NCI-H526 (cell line): ENCODE measurements at regions not wholly inside any gene's neighbourhood (a gene's known extent, or its start where the extent isn't known, plus 50 kb on each side); places are given as distances from the start of the nearest gene placed in this dataset.
A peak's percentile ranks its signal among the peaks of the same experiment; 100 is the strongest.

Experiments
- DNase-seq, 2 experiments: peaks; one replicate each; lab custom pipeline; 2025; lab: John Stamatoyannopoulos, UW

- DNase-seq: peak; percentile 50 to 61
Observed at GRCh38 chr11:131299598-131300438, 70.6 kb upstream of the NTM start.

DNA sequence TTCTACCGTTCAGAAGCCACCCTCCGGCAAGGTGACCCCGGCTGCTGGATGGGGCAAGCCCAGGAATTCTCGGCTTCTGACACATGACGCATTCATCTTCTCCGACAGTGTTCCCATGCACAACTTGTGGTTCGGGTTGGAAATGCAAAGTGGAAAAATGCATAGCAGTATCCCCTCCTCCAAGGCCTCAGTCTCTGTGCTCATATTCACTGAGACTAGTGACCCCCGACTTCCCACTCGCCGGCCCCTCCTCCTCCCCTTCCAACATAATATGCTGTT, 70.0 kb upstream of the NTM start:
- peak; percentile 39 to 70 for DNase-seq

GRCh38 chr11:131301306-131301705, 69.1 kb upstream of the NTM start:
- DNase-seq: no peak

DNA sequence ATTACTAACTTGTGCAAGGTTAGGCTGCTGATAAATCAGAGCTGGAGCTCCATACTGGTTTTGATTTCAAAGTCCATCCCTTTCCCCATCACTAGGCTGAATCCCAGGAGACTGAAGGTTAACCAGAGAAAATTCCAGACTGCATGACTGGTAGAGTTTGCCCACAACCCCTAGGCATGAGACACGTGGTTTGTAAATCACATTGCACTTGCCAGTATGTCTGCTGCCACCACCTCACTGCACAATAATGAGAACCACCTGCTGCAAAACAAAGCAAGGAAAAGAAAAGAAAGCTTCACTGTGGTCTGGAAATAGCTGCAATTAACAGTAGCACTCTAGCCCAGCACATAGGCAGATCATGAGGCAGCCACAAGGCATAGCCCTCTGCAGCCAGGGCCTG, 67.6 kb upstream of the NTM start:
- peak in 1 of 2 experiments; percentile 35 for DNase-seq

GRCh38 chr11:131303611-131304119, 66.8 kb upstream of the NTM start:
- no peak for DNase-seq

DNA sequence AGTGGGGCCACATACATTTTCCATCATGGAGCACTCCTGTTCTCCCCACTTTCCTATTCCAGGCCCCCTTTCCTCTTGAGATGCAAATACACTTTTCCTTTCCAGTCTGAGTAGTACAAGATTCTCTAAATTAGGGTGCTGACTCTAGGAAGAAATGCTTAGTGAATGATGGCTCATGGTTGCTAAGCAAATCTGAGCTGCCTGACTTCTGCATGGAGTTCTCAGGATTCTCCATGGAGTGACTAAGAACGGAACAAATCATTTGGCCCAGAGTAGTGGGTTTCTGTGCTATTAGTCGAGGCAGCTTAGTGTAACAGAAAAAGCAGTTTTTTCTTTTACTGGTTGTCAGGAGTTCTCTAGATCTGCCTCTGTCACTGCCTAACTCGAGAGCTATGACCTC, 65.4 kb upstream of the NTM start:
- no peak for DNase-seq

DNA sequence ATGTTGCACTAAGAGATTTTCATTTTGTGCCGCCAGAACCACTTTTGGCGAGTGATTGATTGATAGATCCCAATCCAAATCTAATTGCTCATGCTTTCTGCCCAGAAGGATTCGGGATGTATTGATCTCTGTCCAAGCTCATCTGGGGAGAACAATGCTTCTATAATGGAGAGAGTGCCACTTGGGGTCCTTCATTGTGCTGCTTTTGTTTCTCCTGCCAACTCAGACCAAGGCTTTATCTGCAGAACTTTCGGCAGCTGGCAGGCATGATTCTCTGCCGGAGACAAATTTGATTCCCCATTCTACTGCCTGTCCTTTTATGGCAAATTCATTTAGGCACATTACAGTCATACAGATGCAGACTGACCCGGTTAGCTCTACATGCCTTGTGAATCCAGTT, 62.9 kb upstream of the NTM start:
- no peak for DNase-seq

DNA sequence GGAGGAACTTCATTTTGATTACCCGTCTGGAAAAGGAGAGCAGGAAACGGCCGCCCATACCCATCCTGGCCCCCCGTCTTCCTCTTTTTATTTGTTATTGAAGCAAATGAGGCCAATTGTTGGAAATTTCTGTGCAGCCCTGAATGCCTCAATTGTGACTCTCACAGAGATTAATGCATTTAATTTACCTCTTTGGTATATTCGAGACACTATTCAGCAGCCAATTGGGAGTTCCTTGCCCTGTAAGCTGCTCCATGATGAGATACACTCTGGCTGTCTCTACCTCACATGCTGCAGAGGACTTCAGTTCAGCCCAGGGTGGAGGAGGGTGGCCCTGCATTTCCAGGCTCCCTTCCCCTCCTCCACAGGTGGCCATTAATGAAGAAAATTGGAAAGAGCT, 60.6 kb upstream of the NTM start:
- DNase-seq: no peak

DNA sequence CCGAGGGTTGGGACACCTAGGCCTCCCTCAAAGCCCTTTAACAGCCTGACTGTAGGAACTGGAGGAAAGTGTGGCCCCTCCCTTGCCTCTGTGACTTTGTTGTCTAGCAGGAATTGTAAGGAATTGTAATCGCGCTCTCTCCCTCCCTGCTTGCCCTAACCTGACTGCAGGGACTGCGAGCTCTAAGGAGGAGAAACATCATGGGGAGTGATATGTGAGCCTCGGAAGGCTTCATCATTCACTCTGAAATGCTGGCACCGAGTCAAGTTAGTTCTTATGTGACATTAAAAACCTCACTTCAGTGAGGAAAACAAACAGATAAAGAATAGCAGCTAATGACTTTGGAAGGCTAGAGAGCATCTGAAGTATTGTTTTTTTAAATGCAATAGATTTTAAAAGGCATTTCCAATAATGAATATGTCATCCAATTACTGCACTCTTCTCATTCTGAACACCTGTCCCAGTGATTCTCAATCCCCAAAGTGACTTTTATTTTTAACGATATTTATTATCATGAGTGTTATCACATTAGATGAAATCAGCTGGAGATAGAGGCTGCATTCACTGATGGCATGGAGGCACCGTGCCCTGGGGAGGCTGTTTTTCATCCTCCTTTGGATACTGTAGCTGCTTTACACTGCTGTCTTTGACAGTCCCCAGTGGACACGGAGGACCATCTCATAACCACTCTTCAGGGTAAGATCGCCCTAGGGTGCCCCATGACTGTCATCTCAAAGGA, 58.5 kb upstream of the NTM start:
- DNase-seq: no peak
